ENCODE measurements at regions not wholly inside any gene's neighbourhood (a gene's known extent, or its start where the extent isn't known, plus 50 kb on each side); places are given as distances from the start of the nearest gene placed in this dataset.

DNA sequence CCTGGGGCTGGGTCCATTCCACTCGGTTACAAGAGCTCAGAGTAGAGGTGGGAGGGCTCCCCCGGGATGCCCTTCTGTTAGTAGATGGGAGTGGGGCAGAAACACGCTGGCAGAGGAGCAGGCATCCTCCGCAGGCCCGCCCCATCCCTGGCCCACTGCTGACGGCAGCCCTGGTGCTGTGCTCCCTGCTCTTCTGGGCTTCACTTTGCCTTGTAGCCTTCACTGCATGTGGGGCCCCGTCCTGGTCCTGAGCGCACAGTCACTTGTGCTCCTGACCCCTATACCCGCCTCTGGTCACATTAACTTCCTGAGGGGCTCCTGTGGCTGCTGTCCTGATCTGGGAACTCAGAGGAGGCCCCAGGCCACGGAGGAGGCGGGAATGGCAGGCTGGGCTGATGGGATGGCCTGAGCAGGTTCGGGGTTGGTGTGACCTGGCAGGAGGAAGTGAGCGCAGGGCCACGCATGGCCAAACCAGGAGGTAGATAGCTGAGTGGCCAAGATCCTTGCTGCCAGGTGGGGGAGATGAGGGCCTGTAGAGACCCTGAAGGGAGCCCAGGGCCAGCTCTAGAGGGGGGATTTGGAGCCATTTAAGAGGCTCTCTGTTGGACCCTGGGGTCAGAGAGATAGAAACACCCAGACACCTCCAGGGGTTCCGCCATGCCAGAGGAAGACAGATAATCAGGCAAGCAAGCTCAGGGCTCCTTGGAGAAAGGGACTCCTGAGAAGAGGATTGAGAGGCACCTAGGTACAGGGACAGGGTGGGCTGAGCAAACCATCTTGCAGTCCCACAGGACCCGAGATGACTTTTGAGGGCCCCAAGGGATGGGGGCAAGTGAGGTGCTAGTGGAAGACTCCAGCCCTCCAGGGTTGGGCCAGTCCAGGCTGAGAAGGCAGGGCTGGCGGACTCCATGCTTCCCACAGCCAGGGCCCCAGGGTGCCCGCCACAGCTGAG lies 92.2 kb upstream of the PRR23E start:
- H3K9me3 Mint-ChIP-seq (ENCODE audit: unreplicated experiment), result peaks cover 4% of the 10 kb centered on the region
- Histone ChIP-seq H3K27me3 (ENCODE audit: insufficient read depth, low read length) (no peaks in the 10 kb centered on the region), H3K4me1 (ENCODE audit: insufficient read depth, low read length) (no peaks in the 10 kb centered on the region), H3K9ac (ENCODE audit: low read length) (no peak overlapping the region), H3K4me3 (ENCODE audit: insufficient read depth, low read depth, low read length) (no peak overlapping the region), H3K9me3 (ENCODE audit: insufficient read depth, low read depth, low read length) (no peaks in the 10 kb centered on the region), H3K36me3 (ENCODE audit: insufficient read depth, low read length) (no peaks in the 10 kb centered on the region), H4K20me1 (ENCODE audit: insufficient read depth, low read length) (no peaks in the 10 kb centered on the region), H3K4me2 (ENCODE audit: low read length) (no peak overlapping the region), H2AFZ (ENCODE audit: low read depth, low read length) (no peak overlapping the region), H3K27ac (ENCODE audit: low read depth, low read length) (no peak overlapping the region), H3K79me2 (ENCODE audit: insufficient read depth, low read length) (no peaks in the 10 kb centered on the region)
- no peaks in the 10 kb centered on the region for H3K36me3 Mint-ChIP-seq (ENCODE audit: low read depth, unreplicated experiment)
- no peak overlapping the region for H3K4me3 Mint-ChIP-seq (ENCODE audit: unreplicated experiment)
- TF ChIP-seq CTCF (IDR thresholded peaks at IDR 0.05; ENCODE audit: insufficient read depth, low read depth, low read length), result no peak
- TF ChIP-seq EZH2 (IDR thresholded peaks at IDR 0.05; ENCODE audit: insufficient read depth, low read length), result no peak
- no peaks in the 10 kb centered on the region for H3K4me1 Mint-ChIP-seq (ENCODE audit: low read depth, unreplicated experiment)
- FAIRE-seq (no peak), DNase-seq (ENCODE audit: low read depth) (no peak)
- peaks cover 56% of the 10 kb centered on the region for H3K27me3 Mint-ChIP-seq (ENCODE audit: low read depth, unreplicated experiment)
- H3K27ac Mint-ChIP-seq (ENCODE audit: unreplicated experiment), result no peak overlapping the region

DNA sequence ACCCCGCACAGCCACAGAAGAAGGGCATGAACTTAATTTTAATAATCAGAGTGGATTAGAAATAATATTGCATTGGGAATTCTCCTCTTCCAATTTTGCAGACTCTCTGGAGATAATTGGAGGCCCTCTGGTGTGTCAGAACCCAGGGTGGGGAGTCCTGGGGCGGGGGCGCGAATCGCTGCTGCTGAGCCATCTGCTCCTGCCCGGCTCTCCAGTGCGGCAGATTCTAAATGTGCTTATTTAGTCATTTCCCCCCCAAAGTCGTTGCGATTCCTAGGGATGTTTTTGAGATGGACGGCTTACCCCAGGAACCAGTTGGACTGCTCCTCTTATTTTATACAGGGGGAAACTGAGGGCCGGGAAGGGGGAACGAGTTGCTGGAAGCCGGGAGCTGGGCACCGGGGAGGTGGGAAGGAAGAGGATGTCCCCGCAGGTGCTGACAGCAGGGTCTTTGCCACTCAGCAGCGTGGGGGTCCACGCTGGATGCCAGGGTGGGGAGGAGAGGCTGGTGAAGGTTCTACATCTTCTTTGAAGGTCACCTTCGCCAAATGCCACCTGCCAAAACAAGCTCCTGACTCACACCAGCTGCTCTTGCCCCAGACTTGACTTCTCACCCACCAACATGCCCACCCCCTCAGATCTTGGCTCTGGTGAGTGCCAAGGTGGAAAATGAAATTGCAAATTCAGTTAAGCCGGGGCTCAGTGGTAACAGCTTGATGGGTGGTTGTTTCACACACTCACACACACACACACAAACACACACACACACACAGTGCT lies 91.3 kb upstream of the PRR23E start:
- H3K4me3 Mint-ChIP-seq (ENCODE audit: unreplicated experiment), result no peak overlapping the region
- H3K36me3 ChIP-seq (ENCODE audit: insufficient read depth, low read length), result no peaks in the 10 kb centered on the region
- no peak overlapping the region for H2AFZ ChIP-seq (ENCODE audit: low read depth, low read length)
- FAIRE-seq, result no peak
- H3K9me3 ChIP-seq (ENCODE audit: insufficient read depth, low read depth, low read length), result no peaks in the 10 kb centered on the region
- H3K4me3 ChIP-seq (ENCODE audit: insufficient read depth, low read depth, low read length), result no peak overlapping the region
- H3K27me3 Mint-ChIP-seq (ENCODE audit: low read depth, unreplicated experiment), result peaks cover 62% of the 10 kb centered on the region
- no peaks in the 10 kb centered on the region for H3K79me2 ChIP-seq (ENCODE audit: insufficient read depth, low read length)
- no peaks in the 10 kb centered on the region for H3K4me1 Mint-ChIP-seq (ENCODE audit: low read depth, unreplicated experiment)
- H3K27ac ChIP-seq (ENCODE audit: low read depth, low read length), result no peak overlapping the region
- no peak for DNase-seq (ENCODE audit: low read depth)
- no peak overlapping the region for H3K9ac ChIP-seq (ENCODE audit: low read length)
- no peaks in the 10 kb centered on the region for H3K4me1 ChIP-seq (ENCODE audit: insufficient read depth, low read length)
- H3K27me3 ChIP-seq (ENCODE audit: insufficient read depth, low read length), result no peaks in the 10 kb centered on the region
- no peaks in the 10 kb centered on the region for H3K9me3 Mint-ChIP-seq (ENCODE audit: unreplicated experiment)
- no peak for TF ChIP-seq EZH2 (IDR thresholded peaks at IDR 0.05; ENCODE audit: insufficient read depth, low read length)
- no peak for TF ChIP-seq CTCF (IDR thresholded peaks at IDR 0.05; ENCODE audit: insufficient read depth, low read depth, low read length)
- H3K27ac Mint-ChIP-seq (ENCODE audit: unreplicated experiment), result no peak overlapping the region
- no peak overlapping the region for H3K4me2 ChIP-seq (ENCODE audit: low read length)
- no peaks in the 10 kb centered on the region for H4K20me1 ChIP-seq (ENCODE audit: insufficient read depth, low read length)
- no peaks in the 10 kb centered on the region for H3K36me3 Mint-ChIP-seq (ENCODE audit: low read depth, unreplicated experiment)

Data from astrocyte (in vitro differentiated cells and primary cell).